ENCODE measurements at regions not wholly inside any gene's neighbourhood (a gene's known extent, or its start where the extent isn't known, plus 50 kb on each side); places are given as distances from the start of the nearest gene placed in this dataset.

DNA sequence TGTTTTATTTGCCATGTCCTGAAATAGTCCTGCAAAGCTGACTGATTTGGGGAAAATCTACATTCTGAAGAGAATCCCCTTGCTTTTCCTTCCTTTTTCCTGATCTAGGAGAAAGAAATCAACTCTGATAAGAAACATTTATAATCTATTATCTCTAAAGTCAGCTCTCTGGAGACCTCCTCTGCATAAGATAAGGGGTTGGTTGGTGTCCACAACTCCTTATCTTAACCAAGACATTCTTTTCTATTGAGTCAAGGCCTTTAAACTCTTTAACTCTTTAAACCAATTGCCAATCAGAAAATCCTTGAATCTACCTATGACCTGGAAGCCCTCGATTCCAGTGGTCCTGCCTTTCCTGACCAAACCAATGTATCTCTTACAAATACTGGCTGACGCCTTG, 373.6 kb upstream of the RASGEF1B start:
- no peak for DNase-seq (ENCODE audit: low spot score)
- intact Hi-C loops (cut with micrococcal nuclease): no loop called here
- Mint-ChIP-seq H3K27me3 (ENCODE audit: low read depth) (peaks cover 4% of the 10 kb centered on the region), H3K27ac (no peak overlapping the region), H3K9me3 (no peaks in the 10 kb centered on the region), H3K36me3 (ENCODE audit: low read depth) (no peaks in the 10 kb centered on the region), H3K4me1 (ENCODE audit: low read depth) (peaks cover 2% of the 10 kb centered on the region), H3K4me3 (ENCODE audit: low read depth) (no peak overlapping the region)

DNA sequence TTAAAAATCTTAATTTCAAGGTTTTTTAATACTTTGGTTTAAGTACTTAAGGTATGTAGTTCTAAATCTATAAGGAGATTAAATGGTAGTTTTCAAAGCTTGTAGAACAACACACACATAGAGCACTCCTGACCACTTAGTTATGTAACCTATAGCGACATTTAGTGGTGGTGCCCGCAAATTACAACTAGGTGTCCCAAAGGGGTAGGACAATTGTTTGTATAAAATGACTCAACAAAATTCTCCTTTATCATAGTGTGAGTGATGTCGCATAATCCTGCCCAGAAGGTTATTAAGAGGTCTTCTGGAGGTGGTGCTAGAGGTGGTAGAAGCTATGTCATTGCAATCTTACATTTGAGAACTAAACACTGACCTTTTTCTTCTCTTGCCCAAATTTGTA, 373.0 kb upstream of the RASGEF1B start:
- Mint-ChIP-seq H3K9me3 (no peaks in the 10 kb centered on the region), H3K27me3 (ENCODE audit: low read depth) (peaks cover 4% of the 10 kb centered on the region), H3K27ac (no peak overlapping the region), H3K4me1 (ENCODE audit: low read depth) (peaks cover 3% of the 10 kb centered on the region), H3K36me3 (ENCODE audit: low read depth) (no peaks in the 10 kb centered on the region), H3K4me3 (ENCODE audit: low read depth) (no peak overlapping the region)
- intact Hi-C loops (cut with micrococcal nuclease): loop anchor here (1.0 kb wide), 2 partner anchors 377 to 438 kb away; no protein-coding TSS in a partner anchor
- peak; percentile 44 for DNase-seq (ENCODE audit: low spot score)

DNA sequence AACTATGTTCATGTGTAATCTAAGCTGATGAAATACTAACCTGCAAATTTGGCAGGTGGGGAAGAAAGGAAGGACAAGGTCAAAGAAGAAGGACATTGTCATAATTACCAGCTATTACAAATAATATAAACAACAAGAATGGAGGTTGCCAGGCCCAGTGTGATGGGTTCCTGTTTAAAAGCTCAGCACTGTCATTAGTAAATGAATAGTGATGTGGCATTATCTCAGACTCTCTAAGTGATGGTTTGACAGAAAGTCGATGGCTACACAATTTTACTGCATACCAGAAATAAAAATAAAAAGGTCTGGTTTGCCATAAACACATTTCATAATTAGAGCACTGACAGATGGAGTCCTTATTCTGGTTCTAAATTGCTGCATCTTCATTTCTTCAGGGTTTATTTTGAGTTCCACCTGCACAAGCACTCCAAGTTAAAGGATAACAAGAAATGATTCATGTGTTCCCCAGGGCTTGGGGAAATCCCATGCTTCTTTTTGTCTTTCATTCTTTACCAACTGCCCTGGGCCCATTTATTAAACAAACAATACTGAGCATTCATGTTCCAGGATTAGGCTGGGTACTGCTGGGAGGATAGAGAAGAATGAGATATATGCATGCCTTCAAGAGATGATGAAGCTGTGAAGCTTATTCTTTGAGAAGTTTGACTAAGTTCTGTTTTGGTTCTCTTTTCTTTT, 367.8 kb upstream of the RASGEF1B start:
- DNase-seq (ENCODE audit: low spot score): no peak

DNA sequence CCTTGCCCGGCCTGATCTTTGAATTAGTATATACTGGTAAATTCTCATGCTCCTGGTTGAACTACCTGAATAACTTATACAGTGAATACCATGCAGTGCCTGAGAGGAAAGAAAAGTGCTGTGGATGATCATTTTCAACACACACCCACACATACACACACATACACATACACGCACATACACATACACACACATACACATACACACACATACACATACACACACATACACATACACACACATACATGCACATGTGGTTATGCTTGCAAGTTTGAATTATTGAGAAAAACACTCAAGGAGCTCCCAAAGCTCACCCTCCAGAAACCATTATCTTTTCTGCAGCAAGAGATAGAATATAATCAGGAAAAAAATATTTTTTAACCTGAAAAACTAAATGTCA, 366.9 kb upstream of the RASGEF1B start:
- Mint-ChIP-seq H3K4me3 (ENCODE audit: low read depth) (no peak overlapping the region), H3K36me3 (ENCODE audit: low read depth) (no peaks in the 10 kb centered on the region), H3K27ac (no peak overlapping the region), H3K9me3 (no peaks in the 10 kb centered on the region), H3K4me1 (ENCODE audit: low read depth) (peaks cover 2% of the 10 kb centered on the region), H3K27me3 (ENCODE audit: low read depth) (peaks cover 4% of the 10 kb centered on the region)
- no peak for DNase-seq (ENCODE audit: low spot score)
- intact Hi-C loops (cut with micrococcal nuclease): no loop called here

More for the DNA sequence above, 367.8 kb upstream of the RASGEF1B start:
- no peak overlapping the region for H3K4me3 Mint-ChIP-seq (ENCODE audit: low read depth)
- H3K27me3 Mint-ChIP-seq (ENCODE audit: low read depth): peaks cover 4% of the 10 kb centered on the region
- no peaks in the 10 kb centered on the region for H3K9me3 Mint-ChIP-seq
- H3K4me1 Mint-ChIP-seq (ENCODE audit: low read depth): peaks cover 2% of the 10 kb centered on the region
- no peak overlapping the region for H3K27ac Mint-ChIP-seq
- no peaks in the 10 kb centered on the region for H3K36me3 Mint-ChIP-seq (ENCODE audit: low read depth)
- intact Hi-C loops (cut with micrococcal nuclease): no loop called here

GRCh38 chr4:81836716-81837115, 365.0 kb upstream of the RASGEF1B start:
- no peak for DNase-seq (ENCODE audit: low spot score)
- H3K9me3 Mint-ChIP-seq: no peaks in the 10 kb centered on the region
- H3K4me1 Mint-ChIP-seq (ENCODE audit: low read depth): peaks cover 2% of the 10 kb centered on the region
- H3K27ac Mint-ChIP-seq: no peak overlapping the region
- peaks cover 4% of the 10 kb centered on the region for H3K27me3 Mint-ChIP-seq (ENCODE audit: low read depth)
- H3K36me3 Mint-ChIP-seq (ENCODE audit: low read depth): no peaks in the 10 kb centered on the region
- H3K4me3 Mint-ChIP-seq (ENCODE audit: low read depth): no peak overlapping the region
- intact Hi-C loops (cut with micrococcal nuclease): no loop called here

- intact Hi-C loops (cut with micrococcal nuclease): no loop called here
- H3K27ac Mint-ChIP-seq: no peak overlapping the region
- no peaks in the 10 kb centered on the region for H3K27me3 Mint-ChIP-seq (ENCODE audit: low read depth)
- no peaks in the 10 kb centered on the region for H3K4me1 Mint-ChIP-seq (ENCODE audit: low read depth)
- DNase-seq (ENCODE audit: low spot score): no peak
- H3K36me3 Mint-ChIP-seq (ENCODE audit: low read depth): no peaks in the 10 kb centered on the region
- no peak overlapping the region for H3K4me3 Mint-ChIP-seq (ENCODE audit: low read depth)
- H3K9me3 Mint-ChIP-seq: no peaks in the 10 kb centered on the region
Observed at GRCh38 chr4:81833576-81833975, 361.9 kb upstream of the RASGEF1B start.

DNA sequence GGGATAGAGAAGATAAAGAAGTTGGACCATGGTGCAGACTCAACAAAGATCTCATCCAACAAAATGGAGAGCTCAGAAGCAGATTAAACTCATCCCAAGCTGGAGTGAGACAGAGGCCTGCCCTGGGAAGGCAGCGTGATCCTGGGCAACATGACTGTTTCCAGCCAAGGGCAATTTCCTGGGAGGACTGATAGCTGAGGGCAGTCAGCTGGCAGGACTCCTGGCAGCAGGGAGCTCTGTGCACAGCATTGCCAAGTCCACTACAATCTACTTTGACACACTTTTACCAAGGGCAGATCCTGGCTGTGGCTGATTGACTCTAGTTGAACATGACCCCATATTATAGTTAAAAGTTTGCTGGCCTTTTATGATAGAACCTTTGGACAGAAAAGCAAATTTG, 357.3 kb upstream of the RASGEF1B start:
- Mint-ChIP-seq H3K4me1 (ENCODE audit: low read depth) (peaks cover 9% of the 10 kb centered on the region), H3K9me3 (no peaks in the 10 kb centered on the region), H3K4me3 (ENCODE audit: low read depth) (no peak overlapping the region), H3K36me3 (ENCODE audit: low read depth) (no peaks in the 10 kb centered on the region), H3K27me3 (ENCODE audit: low read depth) (no peaks in the 10 kb centered on the region), H3K27ac (no peak overlapping the region)
- intact Hi-C loops (cut with micrococcal nuclease): loop anchor here (5.0 to 10.0 kb wide), 2 partner anchors 104 to 337 kb away; no protein-coding TSS in a partner anchor
- no peak for DNase-seq (ENCODE audit: low spot score)

DNA sequence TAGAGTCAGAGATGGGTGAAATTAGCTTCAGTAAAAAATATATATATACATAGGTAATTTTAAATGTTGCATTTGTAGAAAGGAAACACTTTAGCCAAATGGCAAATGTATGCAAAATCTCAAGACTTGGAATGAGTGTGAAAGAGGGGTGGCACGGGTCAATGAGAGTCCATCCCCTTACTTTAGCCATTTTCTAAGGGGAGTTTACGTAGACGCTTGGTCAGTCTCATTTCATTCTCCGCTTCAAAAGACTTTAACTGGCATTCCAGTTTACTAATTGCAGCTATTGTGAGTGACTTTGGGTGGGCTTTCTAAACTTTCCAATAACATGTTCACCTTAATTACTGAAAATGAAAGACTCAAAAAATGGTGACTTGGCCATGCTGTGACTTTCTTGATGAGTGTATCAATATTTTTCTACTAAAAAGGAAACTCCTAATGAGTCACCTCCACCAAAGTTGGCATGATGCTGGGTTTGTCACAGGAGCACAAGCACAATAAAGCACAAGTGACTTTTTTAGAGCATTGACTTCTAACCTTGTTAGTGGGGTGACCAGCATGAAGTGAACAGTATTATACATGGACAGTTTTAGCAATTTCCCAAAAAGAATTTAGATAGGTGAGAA, 356.0 kb upstream of the RASGEF1B start:
- Mint-ChIP-seq H3K27ac (no peak overlapping the region), H3K36me3 (ENCODE audit: low read depth) (no peaks in the 10 kb centered on the region), H3K4me1 (ENCODE audit: low read depth) (peaks cover 9% of the 10 kb centered on the region), H3K27me3 (ENCODE audit: low read depth) (no peaks in the 10 kb centered on the region), H3K9me3 (no peaks in the 10 kb centered on the region), H3K4me3 (ENCODE audit: low read depth) (no peak overlapping the region)
- intact Hi-C loops (cut with micrococcal nuclease): loop anchor here (5.0 to 10.0 kb wide), 2 partner anchors 103 to 335 kb away; no protein-coding TSS in a partner anchor
- no peak for DNase-seq (ENCODE audit: low spot score)

- Mint-ChIP-seq H3K27ac (no peak overlapping the region), H3K4me3 (ENCODE audit: low read depth) (no peak overlapping the region), H3K4me1 (ENCODE audit: low read depth) (peaks cover 9% of the 10 kb centered on the region), H3K9me3 (no peaks in the 10 kb centered on the region), H3K27me3 (ENCODE audit: low read depth) (no peaks in the 10 kb centered on the region), H3K36me3 (ENCODE audit: low read depth) (no peaks in the 10 kb centered on the region)
- no peak for DNase-seq (ENCODE audit: low spot score)
- intact Hi-C loops (cut with micrococcal nuclease): loop anchor here (5.0 to 10.0 kb wide), 2 partner anchors 102 to 335 kb away; no protein-coding TSS in a partner anchor
Observed at GRCh38 chr4:81826817-81827424, 355.2 kb upstream of the RASGEF1B start.

GRCh38 chr4:81826335-81826734, 354.6 kb upstream of the RASGEF1B start:
- Mint-ChIP-seq H3K27ac (no peak overlapping the region), H3K36me3 (ENCODE audit: low read depth) (no peaks in the 10 kb centered on the region), H3K9me3 (no peaks in the 10 kb centered on the region), H3K27me3 (ENCODE audit: low read depth) (no peaks in the 10 kb centered on the region), H3K4me3 (ENCODE audit: low read depth) (no peak overlapping the region), H3K4me1 (ENCODE audit: low read depth) (peaks cover 9% of the 10 kb centered on the region)
- no peak for DNase-seq (ENCODE audit: low spot score)
- intact Hi-C loops (cut with micrococcal nuclease): loop anchor here (5.0 to 10.0 kb wide), 2 partner anchors 102 to 334 kb away; no protein-coding TSS in a partner anchor

DNA sequence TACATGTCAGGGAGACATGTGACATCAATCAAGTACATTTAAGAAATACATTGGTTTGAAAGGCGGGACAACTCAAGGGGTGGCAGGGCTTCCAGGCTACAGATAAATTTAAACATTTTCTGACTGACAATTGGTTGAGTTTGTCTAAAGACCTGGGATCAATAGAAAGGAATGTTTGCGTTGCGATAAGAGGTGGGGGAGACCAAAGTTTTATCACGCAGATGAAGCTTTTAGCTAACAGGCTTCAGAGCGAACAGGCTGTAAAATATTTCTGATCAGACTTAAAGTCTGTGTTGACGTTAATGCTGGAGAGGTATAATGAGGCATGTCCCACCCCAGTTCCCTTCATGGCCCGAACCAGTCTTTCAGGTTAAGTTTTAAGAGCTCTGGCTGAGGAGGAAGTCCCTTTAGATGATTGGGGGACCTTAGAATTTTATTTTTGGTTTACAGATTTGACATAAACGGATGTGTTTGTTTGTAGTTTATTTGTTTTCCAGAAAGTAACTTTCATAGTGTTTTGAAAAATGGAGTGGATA, 346.7 kb upstream of the RASGEF1B start:
- Mint-ChIP-seq H3K27me3 (ENCODE audit: low read depth) (peaks cover 8% of the 10 kb centered on the region), H3K4me1 (ENCODE audit: low read depth) (no peaks in the 10 kb centered on the region), H3K4me3 (ENCODE audit: low read depth) (no peak overlapping the region), H3K9me3 (no peaks in the 10 kb centered on the region), H3K36me3 (ENCODE audit: low read depth) (no peaks in the 10 kb centered on the region), H3K27ac (no peak overlapping the region)
- no peak for DNase-seq (ENCODE audit: low spot score)
- intact Hi-C loops (cut with micrococcal nuclease): no loop called here

DNA sequence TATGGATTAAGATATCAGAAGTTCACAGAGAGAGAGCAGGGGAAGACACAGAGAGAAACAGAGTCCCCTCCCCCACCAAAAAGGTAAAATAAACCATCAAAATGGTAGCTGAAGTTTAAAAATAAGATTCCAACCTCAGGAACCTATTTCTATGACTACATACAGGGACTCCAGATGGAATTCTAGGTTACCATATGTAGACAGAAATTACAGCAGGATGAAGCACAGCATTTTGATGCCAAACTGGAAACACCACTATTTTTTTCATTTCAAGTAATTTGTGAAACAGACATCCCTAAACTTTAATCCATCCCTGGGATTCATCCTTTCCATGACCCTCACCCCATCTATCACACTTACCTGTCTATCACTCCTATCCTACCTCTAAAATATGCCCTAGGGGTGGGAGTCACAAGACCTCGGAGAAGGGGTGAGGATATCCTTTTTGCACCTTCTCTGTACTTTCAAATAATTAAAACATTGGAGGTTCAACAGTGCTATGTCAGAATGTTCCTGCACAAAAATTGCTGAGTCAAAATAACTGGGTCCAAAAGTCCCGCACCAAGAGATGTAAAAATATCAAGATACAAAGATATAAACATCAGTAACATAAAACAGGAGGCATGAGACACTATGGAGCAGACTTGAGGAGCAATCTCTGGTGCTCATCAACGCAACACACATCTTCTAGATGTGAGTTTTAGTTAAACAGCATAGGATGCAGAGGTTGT, 344.5 kb upstream of the RASGEF1B start:
- Mint-ChIP-seq H3K27ac (no peak overlapping the region), H3K36me3 (ENCODE audit: low read depth) (no peaks in the 10 kb centered on the region), H3K27me3 (ENCODE audit: low read depth) (peaks cover 10% of the 10 kb centered on the region), H3K9me3 (no peaks in the 10 kb centered on the region), H3K4me3 (ENCODE audit: low read depth) (no peak overlapping the region), H3K4me1 (ENCODE audit: low read depth) (no peaks in the 10 kb centered on the region)
- intact Hi-C loops (cut with micrococcal nuclease): no loop called here
- no peak for DNase-seq (ENCODE audit: low spot score)

All from activated T-helper 2 cell treated with anti-CD3 and anti-CD28 coated beads, Interferon-gamma antibody, Interleukin-2, Interleukin-4, amounts not matched to agents 10 μg/mL and 5 μg/mL and 100 μg/mL, durations not matched to agents 14 hours and 24 hours and 36 hours (primary cell).